D721Med (cell line): ENCODE measurements at regions not wholly inside any gene's neighbourhood (a gene's known extent, or its start where the extent isn't known, plus 50 kb on each side); places are given as distances from the start of the nearest gene placed in this dataset.

Source experiments
- DNase-seq: peaks from one replicate; pipeline ENCODE4 v3.0.0; 2011; ENCODE audit warnings: low spot score; ENCODE audit not compliant: insufficient read length
- FAIRE-seq: peaks from 2 replicates; lab custom pipeline; 2011; peaks lifted over from hg19 to GRCh38; lab: Jason Lieb, UNC
- CTCF ChIP-seq: IDR thresholded peaks from 2 replicates; pipeline ENCODE4 v1.5.1; 2012; ENCODE audit warnings: mild to moderate bottlenecking, control low read depth; ENCODE audit not compliant: insufficient read depth; ENCODE audit errors: missing control alignments

GRCh38 chr12:78418919-78419318 lies 445.7 kb upstream of the SYT1 start:
- TF ChIP-seq CTCF: no peak
- DNase-seq (no peak), FAIRE-seq (no peak)

GRCh38 chr12:78419513-78419912 lies 445.1 kb upstream of the SYT1 start:
- DNase-seq (no peak), FAIRE-seq (no peak)
- TF ChIP-seq CTCF: no peak

- no peak for FAIRE-seq
- no peak for TF ChIP-seq CTCF
- no peak for DNase-seq
Measured at GRCh38 chr12:78420991-78421390, 443.6 kb upstream of the SYT1 start.

GRCh38 chr12:78430551-78430950 lies 434.0 kb upstream of the SYT1 start:
- TF ChIP-seq CTCF: no peak
- DNase-seq (no peak), FAIRE-seq (no peak)

GRCh38 chr12:78431931-78432330 lies 432.6 kb upstream of the SYT1 start:
- no peak for TF ChIP-seq CTCF
- no peak for DNase-seq
- FAIRE-seq: no peak

- FAIRE-seq (no peak), DNase-seq (no peak)
- no peak for TF ChIP-seq CTCF
Measured at GRCh38 chr12:78439666-78440065, 424.9 kb upstream of the SYT1 start.

- DNase-seq: no peak
- no peak for FAIRE-seq
- TF ChIP-seq CTCF: no peak
Measured at GRCh38 chr12:78441737-78442453, 422.7 kb upstream of the SYT1 start.
